Daoy (cell line): ENCODE measurements at regions not wholly inside any gene's neighbourhood (a gene's known extent, or its start where the extent isn't known, plus 50 kb on each side); places are given as distances from the start of the nearest gene placed in this dataset.

ENCODE experiments used
- DNase-seq: peaks from one replicate; pipeline ENCODE4 v3.0.0-alpha.2; 2015; ENCODE audit warnings: low read depth

GRCh38 chr6:144578385-144579350 is 293.5 kb downstream of the UTRN start:
- DNase-seq: no peak

- no peak for DNase-seq
Measured at GRCh38 chr6:144580039-144580438, 294.9 kb downstream of the UTRN start.

GRCh38 chr6:144580771-144581170 is 295.6 kb downstream of the UTRN start:
- DNase-seq: no peak

DNA sequence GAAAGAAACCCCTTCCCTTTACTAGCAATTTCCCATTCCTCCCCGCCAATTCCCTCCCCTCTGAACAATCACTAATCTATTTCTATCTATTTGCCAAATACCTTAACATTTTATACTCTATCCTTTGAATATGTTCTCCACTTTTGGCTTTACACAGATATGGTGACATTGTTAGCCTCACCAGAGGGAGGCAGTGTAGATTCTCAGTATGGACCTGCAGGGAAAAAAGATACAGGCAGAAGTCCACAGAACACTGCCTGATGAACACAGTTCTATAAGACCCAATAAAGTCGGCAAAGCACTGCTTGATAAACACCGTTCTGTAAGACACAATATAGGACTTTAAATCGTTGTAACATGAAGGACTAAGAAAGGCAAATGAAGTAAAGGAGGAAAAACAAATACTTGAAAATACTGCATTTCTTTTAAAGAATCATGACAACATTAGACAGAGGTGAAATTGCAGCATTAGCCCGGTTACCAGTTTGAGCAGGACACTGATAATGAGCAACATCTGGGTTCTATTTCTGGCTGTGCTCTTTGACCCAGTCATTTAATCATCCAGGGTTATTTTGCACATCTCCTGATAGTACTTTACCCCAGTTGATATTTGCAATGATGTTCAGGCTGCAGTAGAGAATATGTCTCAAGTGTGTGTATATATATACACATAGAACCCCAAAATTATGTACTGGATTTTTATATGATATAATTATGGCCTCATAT is 296.8 kb downstream of the UTRN start:
- peak; percentile 19 for DNase-seq

DNA sequence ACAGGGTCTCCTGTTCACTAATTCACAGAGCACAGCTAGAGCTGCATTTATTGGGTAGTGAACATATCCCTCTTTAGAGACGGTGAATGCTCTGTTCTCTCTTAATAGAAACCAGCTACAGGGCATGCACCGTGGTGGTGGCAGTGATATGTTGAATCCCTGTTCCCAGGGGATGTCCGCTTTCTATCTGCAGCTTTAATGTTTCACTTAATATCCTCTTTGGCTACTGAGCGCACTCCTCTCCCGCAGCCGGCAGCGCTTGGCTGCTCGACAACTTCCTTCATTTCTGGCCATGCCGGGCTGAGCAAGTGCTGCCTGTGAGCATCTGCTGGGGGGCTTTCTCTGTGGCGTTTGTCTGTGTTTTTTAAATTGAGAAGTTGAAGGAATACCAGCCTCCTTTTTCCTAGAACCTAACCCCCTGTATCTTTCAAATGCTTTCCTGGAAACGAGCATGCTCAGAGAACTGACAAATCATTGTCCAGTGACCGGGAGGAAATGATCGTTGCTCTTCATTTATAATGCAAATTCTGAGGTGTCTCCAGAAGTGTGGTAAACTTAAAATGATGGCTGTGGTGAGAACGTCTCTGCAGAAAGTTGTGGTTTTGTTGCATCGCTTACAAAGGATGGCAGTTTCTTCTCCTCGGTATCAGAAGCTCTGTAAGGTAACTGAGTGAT is 297.9 kb downstream of the UTRN start:
- DNase-seq: no peak

GRCh38 chr6:144583614-144583954 is 298.4 kb downstream of the UTRN start:
- DNase-seq: no peak

DNA sequence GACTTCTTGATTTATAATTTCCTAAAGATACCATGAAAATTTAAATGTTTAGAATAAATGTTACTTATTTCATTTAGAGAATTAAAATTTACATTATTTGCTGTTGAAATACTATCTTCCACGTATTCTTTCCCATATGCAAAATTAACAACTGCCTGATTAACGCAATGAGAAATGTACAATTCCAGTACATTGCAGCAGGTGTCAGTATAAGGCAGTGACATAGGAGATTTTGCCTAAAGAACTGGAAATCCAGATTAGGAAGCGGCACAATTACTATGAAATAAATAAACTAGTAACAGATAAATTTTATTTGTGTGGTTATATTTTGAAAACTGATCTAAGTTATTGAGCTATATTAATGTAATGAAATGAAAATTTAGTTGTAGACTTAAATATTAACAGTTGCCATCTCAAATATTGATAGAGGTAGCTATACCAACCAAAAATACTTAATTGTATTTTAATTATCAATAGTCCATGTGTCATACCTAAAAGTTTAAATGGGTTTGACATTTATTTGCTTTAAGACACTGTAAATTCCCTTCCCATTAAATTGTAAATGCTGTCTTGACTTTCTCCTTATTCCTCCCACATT is 300.2 kb downstream of the UTRN start:
- DNase-seq: peak; percentile 34

GRCh38 chr6:144586986-144587385 is 301.9 kb downstream of the UTRN start:
- DNase-seq: no peak

DNA sequence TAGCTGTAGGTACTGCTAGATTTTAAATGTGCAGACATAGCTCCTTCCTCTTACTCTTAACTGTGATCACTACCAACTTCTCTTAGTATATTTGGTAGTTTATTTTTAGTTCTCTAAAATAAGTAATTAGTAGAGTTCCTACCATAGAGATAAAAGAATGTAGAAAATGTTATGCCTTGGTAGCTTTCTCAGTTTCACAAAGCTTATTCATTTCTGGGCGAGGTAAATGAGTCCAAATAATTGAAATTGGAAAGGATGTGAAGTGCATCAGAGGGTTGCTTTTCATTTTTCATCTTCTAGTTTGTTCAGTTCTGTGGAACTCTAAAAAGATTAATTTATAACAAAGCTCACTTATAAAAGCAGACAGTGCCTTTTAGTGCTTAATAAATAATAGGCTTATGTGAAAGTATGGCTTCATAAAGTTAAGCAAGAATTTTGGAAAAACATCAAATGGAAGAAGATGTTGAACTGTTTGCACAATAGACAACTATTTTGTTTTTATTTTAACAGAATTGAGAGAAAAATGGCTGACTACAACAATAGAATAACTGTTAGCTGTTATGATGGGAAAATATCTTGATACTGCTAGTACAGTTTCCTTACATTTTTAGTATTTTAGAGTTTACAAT is 303.7 kb downstream of the UTRN start:
- no peak for DNase-seq

DNA sequence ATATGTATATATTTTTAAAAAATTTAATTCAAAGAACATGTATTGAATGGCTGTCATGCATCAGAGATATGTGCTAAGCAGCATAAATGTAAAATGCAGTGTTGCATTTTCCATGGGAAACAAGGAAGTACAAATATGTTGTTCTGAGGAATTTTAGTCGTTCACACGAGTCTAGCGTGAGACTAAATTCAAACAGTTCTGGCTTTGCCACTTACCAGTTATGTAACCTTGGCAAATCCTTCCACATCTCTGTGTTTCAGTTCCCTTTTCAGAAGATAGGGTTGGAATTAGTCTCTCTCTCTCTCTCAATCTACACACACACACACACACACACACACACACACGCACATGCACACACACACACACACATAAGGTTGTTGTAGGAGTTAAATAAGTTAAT is 305.4 kb downstream of the UTRN start:
- DNase-seq: no peak

- no peak for DNase-seq
Measured at GRCh38 chr6:144593392-144593791, 308.3 kb downstream of the UTRN start.

DNA sequence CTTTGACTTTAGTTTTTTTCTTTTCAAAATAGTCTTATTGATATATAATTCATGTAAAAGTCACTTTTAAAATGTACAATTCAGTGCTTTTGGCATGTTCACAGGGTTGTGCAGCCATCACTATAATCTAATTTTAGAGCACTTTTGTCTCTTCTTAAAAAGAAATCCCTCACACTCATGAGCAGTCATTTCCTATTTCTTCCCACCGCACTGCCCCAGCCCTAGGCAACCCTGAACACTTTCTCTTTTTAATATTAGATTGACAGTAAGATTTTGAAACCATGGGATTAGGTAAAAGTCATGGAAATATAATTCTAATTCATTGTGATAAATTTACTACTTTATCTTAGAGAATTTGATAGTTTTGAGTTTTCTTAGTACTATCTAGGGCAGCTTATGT is 309.4 kb downstream of the UTRN start:
- DNase-seq: no peak

DNA sequence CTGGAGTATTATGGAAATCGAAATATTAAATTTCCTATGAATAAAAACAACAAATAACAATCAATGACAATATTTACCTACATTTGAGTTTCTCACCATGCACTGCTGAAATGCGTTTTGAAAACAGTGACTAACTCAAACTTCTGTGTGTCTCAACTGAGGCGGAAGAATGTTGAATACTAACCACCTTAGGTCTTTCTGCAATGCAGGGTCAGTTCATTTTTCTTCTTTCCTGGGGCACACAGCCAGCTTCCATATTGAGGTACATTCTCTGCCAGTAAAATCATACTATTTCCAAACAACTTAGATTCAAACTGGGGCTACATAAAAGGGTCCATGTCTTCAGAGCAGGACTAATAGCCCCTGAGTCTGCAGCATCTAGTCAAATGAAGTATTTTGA is 310.1 kb downstream of the UTRN start:
- no peak for DNase-seq

- DNase-seq: no peak
Measured at GRCh38 chr6:144597511-144597910, 312.4 kb downstream of the UTRN start.

GRCh38 chr6:144599615-144600014 is 314.5 kb downstream of the UTRN start:
- no peak for DNase-seq

DNA sequence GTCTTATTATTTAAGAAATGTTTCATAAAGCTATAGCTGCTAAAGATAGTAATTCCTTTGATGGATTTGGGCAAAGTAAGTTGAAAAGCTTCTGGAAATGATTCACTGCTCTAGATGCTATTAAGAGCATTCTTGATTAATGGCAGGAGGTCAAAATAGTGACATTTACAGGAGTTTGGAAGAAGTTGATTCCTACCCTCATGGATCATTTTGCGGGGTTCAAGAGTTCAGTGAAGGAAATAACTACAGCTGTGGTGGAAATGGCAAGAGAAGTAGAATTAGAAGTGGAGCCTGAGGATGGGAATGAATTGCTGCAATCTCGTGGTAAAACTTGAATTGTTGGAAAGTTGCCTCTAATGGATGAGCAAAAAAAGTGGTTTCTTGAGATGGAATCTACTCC is 316.1 kb downstream of the UTRN start:
- no peak for DNase-seq

DNA sequence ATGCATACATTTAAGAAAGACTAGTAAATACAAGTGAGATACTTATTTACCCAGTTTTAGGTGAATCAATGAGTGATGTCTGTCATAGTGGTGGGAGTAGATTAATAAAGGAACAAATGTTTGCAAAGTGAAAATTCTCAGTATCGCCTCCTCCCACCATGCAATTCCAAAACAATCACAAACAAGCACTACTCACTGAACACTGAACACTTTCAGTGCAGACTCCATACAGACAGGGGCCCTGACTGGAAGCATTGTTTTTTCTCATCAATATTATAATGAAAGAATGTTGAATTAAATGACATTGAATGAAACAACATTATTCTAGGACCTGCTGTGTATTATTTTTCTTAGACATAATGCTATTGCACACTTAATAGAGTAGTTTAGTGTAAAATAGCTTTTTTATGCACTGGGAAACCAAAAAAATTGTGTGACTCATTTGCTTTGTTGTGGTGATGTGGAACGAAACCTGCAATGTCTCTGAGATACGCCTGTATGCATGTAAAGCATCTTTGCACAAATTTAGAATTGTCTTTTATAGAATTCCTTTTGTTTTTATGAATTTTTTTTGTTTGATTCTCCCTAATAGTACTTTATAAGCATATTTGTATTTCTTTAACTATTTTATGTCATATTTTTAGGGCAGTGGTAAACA is 317.5 kb downstream of the UTRN start:
- DNase-seq: no peak

GRCh38 chr6:144606083-144606482 is 320.9 kb downstream of the UTRN start:
- DNase-seq: no peak

DNA sequence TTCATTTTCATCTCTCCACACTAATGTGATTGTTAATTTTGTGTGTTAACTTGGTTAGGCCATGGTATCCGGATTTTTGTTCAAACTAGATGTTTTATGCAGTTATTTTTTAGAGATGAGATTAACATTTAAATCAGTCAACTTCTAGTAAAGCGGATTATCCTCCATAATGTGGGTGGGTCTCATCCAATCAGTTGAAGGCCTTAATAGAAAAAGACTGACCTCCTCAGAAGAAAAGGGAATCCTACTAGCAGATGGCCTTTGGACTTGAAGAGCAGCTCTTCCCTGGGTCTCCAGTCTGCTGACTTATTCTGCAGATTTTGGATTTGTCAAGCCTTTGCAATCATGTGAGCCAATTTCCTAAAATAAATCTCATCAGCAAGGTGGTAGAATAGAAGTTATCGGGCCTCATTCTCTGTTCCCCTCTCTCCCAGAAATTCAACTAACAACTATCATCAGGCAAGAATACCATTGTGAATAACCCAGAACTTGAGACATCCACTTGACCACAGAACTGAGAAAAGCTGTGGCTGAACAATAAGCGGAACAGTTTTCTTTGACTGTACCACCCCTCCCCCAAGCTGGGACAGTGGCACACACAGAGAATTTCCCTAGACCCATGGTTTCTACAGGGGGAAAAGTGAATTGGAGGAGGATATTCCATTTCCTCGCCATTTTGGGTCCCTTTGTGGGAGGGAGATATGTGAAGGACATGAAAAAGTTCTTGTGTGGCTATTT is 323.0 kb downstream of the UTRN start:
- DNase-seq: no peak

GRCh38 chr6:144612811-144613210 is 327.7 kb downstream of the UTRN start:
- DNase-seq: no peak
